Loucy (cell line): ENCODE measurements at regions not wholly inside any gene's neighbourhood (a gene's known extent, or its start where the extent isn't known, plus 50 kb on each side); places are given as distances from the start of the nearest gene placed in this dataset.

Experiments used
- H2AFZ ChIP-seq: fragments of 200-600 bp; sonication (generic); 2 replicates; pipeline ENCODE4 v1.6.0; 2016; ENCODE audit warnings: antibody characterized with exemption, mild to moderate bottlenecking, low read length, moderate library complexity
- H3F3A ChIP-seq: fragments of 200-600 bp; 2 replicates; pipeline ENCODE4 v1.6.0; 2016; ENCODE audit warnings: antibody characterized with exemption, low read depth, mild to moderate bottlenecking
- H3K27me3 ChIP-seq: fragments of 200-600 bp; sonication (generic); 2 replicates; pipeline ENCODE4 v1.6.1; 2014; ENCODE audit warnings: low read length, mild to moderate bottlenecking; ENCODE audit not compliant: insufficient read depth, poor library complexity, severe bottlenecking
- H3K36me3 ChIP-seq: fragments of 200-600 bp; sonication (generic); 2 replicates; pipeline ENCODE4 v1.6.1; 2016; ENCODE audit warnings: low read length; ENCODE audit not compliant: insufficient read depth
- H3K4me1 ChIP-seq: fragments of 200-600 bp; sonication (generic); 2 replicates; pipeline ENCODE4 v1.5.1; 2014; ENCODE audit warnings: low read length, mild to moderate bottlenecking; ENCODE audit not compliant: insufficient read depth, poor library complexity, severe bottlenecking
- H3K4me2 ChIP-seq: fragments of 200-600 bp; sonication (generic); 2 replicates; pipeline ENCODE4 v1.6.0; 2014; ENCODE audit warnings: antibody characterized with exemption, low read length, low read depth, mild to moderate bottlenecking; ENCODE audit not compliant: poor library complexity, severe bottlenecking
- H3K4me3 ChIP-seq: fragments of 200-600 bp; sonication (generic); 2 replicates; pipeline ENCODE4 v1.5.1; 2014; ENCODE audit warnings: low read length, mild to moderate bottlenecking, mixed read lengths; ENCODE audit not compliant: poor library complexity, severe bottlenecking
- H3K79me2 ChIP-seq: fragments of 200-600 bp; sonication (generic); 2 replicates; pipeline ENCODE4 v1.6.1; 2014; ENCODE audit warnings: low read length; ENCODE audit not compliant: insufficient read depth
- H3K9ac ChIP-seq: fragments of 200-600 bp; sonication (generic); 2 replicates; pipeline ENCODE4 v1.6.0; 2014; ENCODE audit warnings: mild to moderate bottlenecking, low read depth, low read length, moderate library complexity; ENCODE audit not compliant: poor library complexity, severe bottlenecking
- H3K9me2 ChIP-seq: fragments of 200-600 bp; sonication (generic); replicated peaks from 2 replicates; pipeline ENCODE4 v1.6.1; 2016; ENCODE audit warnings: low read depth, low read length, mixed read lengths
- H3K9me3 ChIP-seq: fragments of 200-600 bp; sonication (generic); 2 replicates; pipeline ENCODE4 v1.6.1; 2014; ENCODE audit warnings: mild to moderate bottlenecking, antibody characterized with exemption, low read length, low read depth; ENCODE audit not compliant: insufficient read depth
- H4K20me1 ChIP-seq: fragments of 200-600 bp; sonication (generic); 2 replicates; pipeline ENCODE4 v1.6.0; 2014; ENCODE audit warnings: antibody characterized with exemption, low read length, mild to moderate bottlenecking; ENCODE audit not compliant: insufficient read depth, poor library complexity, severe bottlenecking
- EZH2phosphoT487 ChIP-seq: fragments of 200-600 bp; IDR thresholded peaks from 2 replicates; pipeline ENCODE4 v1.6.1; 2018; ENCODE audit warnings: antibody characterized with exemption, mild to moderate bottlenecking, moderate library complexity, borderline replicate concordance
- TF ChIP-seq, protein P1 (sequence below): fragments of 200-600 bp; sonication (generic); conservative IDR thresholded peaks from 2 replicates; pipeline ENCODE4 v1.5.1; 2014; ENCODE audit warnings: mild to moderate bottlenecking, antibody characterized with exemption, low read length

DNA sequence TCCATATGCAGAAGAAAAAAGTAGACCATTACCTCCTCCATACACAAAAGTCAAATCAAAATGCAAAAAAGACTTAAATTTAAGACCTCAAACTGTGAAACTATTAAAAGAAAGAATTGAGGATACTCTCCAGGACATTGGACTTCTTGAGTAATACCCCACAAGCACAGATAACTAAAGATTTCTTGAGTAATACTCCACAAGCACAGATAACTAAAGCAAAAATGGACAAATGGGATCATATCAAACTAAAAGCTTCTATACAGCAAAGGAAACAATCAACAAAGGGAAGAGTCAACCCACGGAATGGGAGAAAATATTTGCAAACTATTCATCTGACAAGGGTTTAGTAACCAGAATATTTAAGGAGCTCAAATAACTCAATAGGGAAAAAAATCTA, 427.9 kb downstream of the CCDC91 start:
- H3K4me2 ChIP-seq, result no peak overlapping the region
- H2AFZ ChIP-seq, result no peak overlapping the region
- no peaks in the 10 kb centered on the region for H3F3A ChIP-seq
- H3K9me3 ChIP-seq, result 0 out of 2 replicates have a peak, but pooled peaks cover 3% of the 10 kb centered on the region
- H3K9ac ChIP-seq, result no peak overlapping the region
- H4K20me1 ChIP-seq, result no peaks in the 10 kb centered on the region
- H3K27me3 ChIP-seq, result no peaks in the 10 kb centered on the region
- no peaks in the 10 kb centered on the region for H3K79me2 ChIP-seq
- H3K4me3 ChIP-seq, result no peak overlapping the region
- 0 out of 2 replicates have a peak, but pooled peaks cover 5% of the 10 kb centered on the region for H3K9me2 ChIP-seq
- H3K36me3 ChIP-seq, result no peaks in the 10 kb centered on the region
- TF ChIP-seq, protein P1, sequence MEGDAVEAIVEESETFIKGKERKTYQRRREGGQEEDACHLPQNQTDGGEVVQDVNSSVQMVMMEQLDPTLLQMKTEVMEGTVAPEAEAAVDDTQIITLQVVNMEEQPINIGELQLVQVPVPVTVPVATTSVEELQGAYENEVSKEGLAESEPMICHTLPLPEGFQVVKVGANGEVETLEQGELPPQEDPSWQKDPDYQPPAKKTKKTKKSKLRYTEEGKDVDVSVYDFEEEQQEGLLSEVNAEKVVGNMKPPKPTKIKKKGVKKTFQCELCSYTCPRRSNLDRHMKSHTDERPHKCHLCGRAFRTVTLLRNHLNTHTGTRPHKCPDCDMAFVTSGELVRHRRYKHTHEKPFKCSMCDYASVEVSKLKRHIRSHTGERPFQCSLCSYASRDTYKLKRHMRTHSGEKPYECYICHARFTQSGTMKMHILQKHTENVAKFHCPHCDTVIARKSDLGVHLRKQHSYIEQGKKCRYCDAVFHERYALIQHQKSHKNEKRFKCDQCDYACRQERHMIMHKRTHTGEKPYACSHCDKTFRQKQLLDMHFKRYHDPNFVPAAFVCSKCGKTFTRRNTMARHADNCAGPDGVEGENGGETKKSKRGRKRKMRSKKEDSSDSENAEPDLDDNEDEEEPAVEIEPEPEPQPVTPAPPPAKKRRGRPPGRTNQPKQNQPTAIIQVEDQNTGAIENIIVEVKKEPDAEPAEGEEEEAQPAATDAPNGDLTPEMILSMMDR, result no peak
- no peak for TF ChIP-seq EZH2phosphoT487
- H3K4me1 ChIP-seq, result no peaks in the 10 kb centered on the region

DNA sequence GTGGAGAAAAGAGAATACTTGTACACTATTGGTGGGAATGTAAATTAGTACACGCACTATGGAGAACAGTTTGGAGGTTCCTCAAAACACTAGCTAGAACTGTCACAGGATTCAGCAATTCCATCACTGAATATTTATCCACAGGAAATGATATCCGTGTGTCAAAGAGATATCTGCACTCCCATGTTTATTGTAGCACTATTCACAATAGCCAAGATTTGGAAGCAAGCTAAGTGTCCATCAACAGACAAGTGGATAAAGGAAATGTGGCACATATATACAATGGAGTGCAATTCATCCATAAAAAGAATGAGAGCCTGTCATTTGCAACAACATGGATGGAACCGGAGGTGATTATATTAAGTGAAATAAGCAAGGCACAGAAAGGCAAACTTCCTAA, 428.5 kb downstream of the CCDC91 start:
- H3K36me3 ChIP-seq, result no peaks in the 10 kb centered on the region
- no peaks in the 10 kb centered on the region for H3K79me2 ChIP-seq
- no peaks in the 10 kb centered on the region for H4K20me1 ChIP-seq
- H3K9me3 ChIP-seq, result 0 out of 2 replicates have a peak, but pooled peaks cover 3% of the 10 kb centered on the region
- H3K27me3 ChIP-seq, result no peaks in the 10 kb centered on the region
- TF ChIP-seq, protein P1, result no peak
- TF ChIP-seq EZH2phosphoT487, result no peak
- no peak overlapping the region for H2AFZ ChIP-seq
- H3K4me3 ChIP-seq, result no peak overlapping the region
- H3F3A ChIP-seq, result no peaks in the 10 kb centered on the region
- no peak overlapping the region for H3K4me2 ChIP-seq
- no peaks in the 10 kb centered on the region for H3K4me1 ChIP-seq
- H3K9me2 ChIP-seq, result 0 out of 2 replicates have a peak, but pooled peaks cover 5% of the 10 kb centered on the region
- no peak overlapping the region for H3K9ac ChIP-seq

DNA sequence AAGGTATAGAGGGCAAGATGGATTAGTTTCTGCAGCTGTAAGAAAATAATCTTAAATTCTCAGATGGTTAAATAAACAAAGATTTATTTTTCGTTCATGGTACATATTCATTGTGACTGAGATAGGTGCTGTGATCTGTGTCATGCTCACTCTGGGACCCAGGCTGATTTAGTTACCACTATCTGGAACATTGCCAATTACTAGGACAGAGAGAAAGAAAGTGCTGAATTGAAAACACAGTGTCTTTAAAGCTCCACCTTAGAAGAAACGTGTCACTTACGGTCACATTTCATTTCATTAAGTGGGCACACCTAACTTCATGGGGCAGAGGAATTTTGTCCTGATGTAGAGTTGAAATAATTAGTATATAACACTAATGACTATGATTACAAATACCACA, 430.0 kb downstream of the CCDC91 start:
- Histone ChIP-seq H3K4me1 (no peaks in the 10 kb centered on the region), H3K4me2 (no peak overlapping the region), H3K9me2 (no peaks in the 10 kb centered on the region), H3K9ac (no peak overlapping the region), H3K27me3 (no peaks in the 10 kb centered on the region), H3K36me3 (no peaks in the 10 kb centered on the region), H3K79me2 (no peaks in the 10 kb centered on the region), H3K9me3 (0 out of 2 replicates have a peak, but pooled peaks cover 3% of the 10 kb centered on the region), H2AFZ (no peak overlapping the region), H3K4me3 (no peak overlapping the region), H3F3A (no peaks in the 10 kb centered on the region), H4K20me1 (no peaks in the 10 kb centered on the region)
- TF ChIP-seq EZH2phosphoT487, result no peak
- TF ChIP-seq, protein P1, result no peak
